Posterior vena cava (tissue), 2 donors: ENCODE measurements at regions not wholly inside any gene's neighbourhood (a gene's known extent, or its start where the extent isn't known, plus 50 kb on each side); places are given as distances from the start of the nearest gene placed in this dataset.
"Not testable (repeated sequence)": the region's sequence is repeated elsewhere in the genome, so short reads cannot be mapped to it uniquely, and the experiment has no call there.

Experiments used
- DNase-seq: peaks from one replicate; pipeline ENCODE4 v3.0.0-alpha.2; 2020; ENCODE audit warnings: low spot score
- intact Hi-C, 2 donors: fragments of 100-400 bp; cut with DNase I; formaldehyde crosslinking; loops; one replicate each; pipeline versions ENCODE4 v1.14.1 to v1.14.2; 2022 to 2023
- donor health status: DM: yes; HTN: yes; CAD: no.
- donor health status: DM: yes; HTN: yes; CAD: no.

GRCh38 chr1:233787599-233787998 is 116.9 kb upstream of the SLC35F3 start:
- intact Hi-C loops = no loop called here
- no peak for DNase-seq

- intact Hi-C loops = no loop called here
- no peak for DNase-seq
Observed at GRCh38 chr1:233788687-233789086, 115.8 kb upstream of the SLC35F3 start.

GRCh38 chr1:233790121-233790520 is 114.4 kb upstream of the SLC35F3 start:
- intact Hi-C loops = loop anchor here in 1 of 2 donors (10.0 kb wide), 2 partner anchors 175 to 275 kb away; partner anchors contain the start of gene KCNK1
- DNase-seq = no peak

- DNase-seq = no peak
- intact Hi-C loops = loop anchor here in 1 of 2 donors (10.0 kb wide), 2 partner anchors 176 to 276 kb away; partner anchors contain the start of gene KCNK1
Observed at GRCh38 chr1:233790662-233791371, 113.7 kb upstream of the SLC35F3 start.

GRCh38 chr1:233791372-233791703 is 113.1 kb upstream of the SLC35F3 start:
- intact Hi-C loops = loop anchor here in 1 of 2 donors (10.0 kb wide), 2 partner anchors 177 to 277 kb away; partner anchors contain the start of gene KCNK1
- no peak for DNase-seq

GRCh38 chr1:233791721-233792120 is 112.8 kb upstream of the SLC35F3 start:
- DNase-seq = no peak
- intact Hi-C loops = loop anchor here in 1 of 2 donors (10.0 kb wide), 2 partner anchors 177 to 277 kb away; partner anchors contain the start of gene KCNK1

GRCh38 chr1:233794863-233795262 is 109.6 kb upstream of the SLC35F3 start:
- no peak for DNase-seq
- intact Hi-C loops = loop anchor here in 1 of 2 donors (5.0 to 10.0 kb wide), 3 partner anchors 180 to 358 kb away; partner anchors contain the start of gene KCNK1

- DNase-seq = no peak
- intact Hi-C loops = loop anchor here in 1 of 2 donors (5.0 to 10.0 kb wide), 3 partner anchors 181 to 359 kb away; partner anchors contain the start of gene KCNK1
Observed at GRCh38 chr1:233796146-233796783, 108.2 kb upstream of the SLC35F3 start.

- intact Hi-C loops = no loop called here
- DNase-seq = no peak
Observed at GRCh38 chr1:233802611-233803010, 101.9 kb upstream of the SLC35F3 start.

GRCh38 chr1:233805786-233806185 is 98.7 kb upstream of the SLC35F3 start:
- intact Hi-C loops = no loop called here
- no peak for DNase-seq

DNA sequence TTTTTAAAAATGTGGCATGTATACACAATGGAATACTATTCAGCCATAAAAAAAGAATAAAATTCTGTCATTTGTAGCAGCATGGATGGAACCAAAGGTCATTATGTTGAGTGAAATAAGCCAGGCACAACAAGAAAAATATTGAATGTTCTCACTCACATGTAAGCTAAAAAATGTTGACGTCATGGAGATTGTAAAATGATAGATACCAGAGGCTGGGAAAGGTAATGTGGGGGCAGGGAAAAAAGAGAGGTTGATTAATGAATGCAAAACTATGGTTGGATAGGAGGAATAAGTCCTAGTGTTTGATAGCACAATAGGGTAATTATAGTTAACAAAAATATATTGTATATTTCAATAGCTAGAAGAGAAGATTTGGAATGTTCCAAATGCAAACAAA is 89.1 kb upstream of the SLC35F3 start:
- DNase-seq = no peak
- intact Hi-C loops = no loop called here

DNA sequence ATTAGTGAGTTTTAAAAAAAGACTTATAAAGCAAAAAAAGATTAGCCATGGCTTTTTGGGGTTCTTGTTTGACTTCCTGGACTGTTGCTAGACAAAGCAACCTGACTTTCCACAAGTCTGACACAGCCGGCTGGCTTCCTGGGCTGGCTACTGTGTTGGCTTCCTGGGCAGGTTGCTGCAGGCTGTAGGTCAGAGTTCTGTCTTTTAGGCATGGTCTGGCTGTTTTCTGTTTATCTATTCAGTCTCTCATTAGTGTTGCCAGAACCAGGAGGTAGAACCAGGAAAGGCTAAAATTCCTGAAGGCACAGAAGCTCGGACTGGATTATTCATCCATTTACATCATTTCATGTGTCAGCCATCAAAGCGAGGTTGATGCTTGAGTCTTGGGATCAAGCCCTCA is 88.6 kb upstream of the SLC35F3 start:
- DNase-seq = no peak
- intact Hi-C loops = no loop called here

GRCh38 chr1:233816348-233816747 is 88.1 kb upstream of the SLC35F3 start:
- intact Hi-C loops = no loop called here

GRCh38 chr1:233819042-233819441 is 85.4 kb upstream of the SLC35F3 start:
- intact Hi-C loops = no loop called here
- no peak for DNase-seq

More at GRCh38 chr1:233816348-233816747, 88.1 kb upstream of the SLC35F3 start:
- DNase-seq = no peak

- DNase-seq, intact Hi-C loops: not testable (repeated sequence)
Observed at GRCh38 chr1:233824179-233824578, 80.3 kb upstream of the SLC35F3 start.

GRCh38 chr1:233827937-233828336 is 76.5 kb upstream of the SLC35F3 start:
- intact Hi-C loops, DNase-seq: not testable (repeated sequence)

GRCh38 chr1:233828480-233828879 is 76.0 kb upstream of the SLC35F3 start:
- intact Hi-C loops = no loop called here
- DNase-seq = no peak

GRCh38 chr1:233834609-233835008 is 69.9 kb upstream of the SLC35F3 start:
- DNase-seq = no peak

GRCh38 chr1:233838207-233838606 is 66.3 kb upstream of the SLC35F3 start:
- intact Hi-C loops, DNase-seq: not testable (repeated sequence)

More at GRCh38 chr1:233834609-233835008, 69.9 kb upstream of the SLC35F3 start:
- intact Hi-C loops = no loop called here

DNA sequence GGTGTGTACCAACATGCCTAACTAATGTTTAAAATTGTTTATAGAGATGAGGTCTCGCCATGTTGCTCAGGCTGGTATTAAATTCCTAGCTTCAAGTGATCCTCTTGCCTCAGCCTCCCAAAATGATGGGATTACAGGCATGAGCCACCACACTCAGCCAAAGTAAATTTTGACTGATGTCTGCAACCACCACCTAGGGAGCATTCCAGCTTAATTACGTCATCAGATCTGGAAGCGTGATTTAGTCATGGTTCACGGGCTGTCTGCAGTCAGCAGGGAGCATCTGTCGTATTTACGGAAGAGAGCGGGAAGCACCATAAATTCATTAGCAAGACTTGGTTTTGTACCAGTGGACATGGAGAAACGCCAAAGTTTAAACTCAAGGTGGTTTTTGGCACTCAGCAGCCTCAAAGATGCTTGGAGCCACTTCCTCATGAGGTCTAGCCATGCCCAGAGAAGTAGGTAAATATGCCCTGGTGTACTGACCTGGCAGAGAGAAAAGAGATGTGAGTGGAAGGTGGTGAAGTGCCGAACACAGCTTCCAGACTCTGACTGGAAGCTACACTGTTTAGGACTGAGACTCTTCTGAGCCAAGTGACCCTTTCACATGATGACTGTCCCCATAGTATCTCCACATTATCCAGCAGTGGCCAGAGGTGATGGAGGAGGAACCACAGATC is 60.8 kb upstream of the SLC35F3 start:
- intact Hi-C loops = no loop called here
- DNase-seq = no peak
